ENCODE measurements at regions not wholly inside any gene's neighbourhood (a gene's known extent, or its start where the extent isn't known, plus 50 kb on each side); places are given as distances from the start of the nearest gene placed in this dataset.
"Not testable (repeated sequence)": the region's sequence is repeated elsewhere in the genome, so short reads cannot be mapped to it uniquely, and the experiment has no call there.

DNA sequence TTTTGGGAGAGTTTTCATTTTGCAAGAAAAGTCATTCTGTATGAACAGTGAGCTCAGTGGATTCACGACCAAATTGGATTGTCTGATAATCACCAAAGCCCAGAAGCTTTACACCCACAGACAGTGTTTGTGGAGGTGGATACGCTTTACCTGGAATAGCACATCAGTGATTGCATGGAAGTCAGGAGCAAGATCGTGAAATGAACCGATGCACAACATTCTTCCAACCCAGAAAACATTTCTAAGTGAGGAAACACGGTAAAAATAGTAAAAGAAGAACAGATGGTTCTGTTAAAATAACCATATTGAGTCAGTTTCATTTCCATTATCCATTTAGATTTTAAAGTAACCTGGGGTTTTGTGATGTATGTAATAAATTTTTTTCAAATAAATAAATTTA is 478.2 kb upstream of the PFKP start:
- Histone ChIP-seq H3K27ac (ENCODE audit: low read depth, low read length) (no peak overlapping the region), H3K36me3 (ENCODE audit: insufficient read depth, low read length) (no peaks in the 10 kb centered on the region), H3K9ac (ENCODE audit: low read depth, low read length) (no peak overlapping the region), H3K4me3 (ENCODE audit: low read length) (no peak overlapping the region), H3K9me3 (ENCODE audit: insufficient read depth, low read depth, low read length) (no peaks in the 10 kb centered on the region), H3K4me1 (ENCODE audit: insufficient read depth, low read length) (no peaks in the 10 kb centered on the region), H3K27me3 (ENCODE audit: insufficient read depth, low read length) (no peaks in the 10 kb centered on the region)
- WGBS, result 98% methylated on average over 4 of the region's 5 CpGs

DNA sequence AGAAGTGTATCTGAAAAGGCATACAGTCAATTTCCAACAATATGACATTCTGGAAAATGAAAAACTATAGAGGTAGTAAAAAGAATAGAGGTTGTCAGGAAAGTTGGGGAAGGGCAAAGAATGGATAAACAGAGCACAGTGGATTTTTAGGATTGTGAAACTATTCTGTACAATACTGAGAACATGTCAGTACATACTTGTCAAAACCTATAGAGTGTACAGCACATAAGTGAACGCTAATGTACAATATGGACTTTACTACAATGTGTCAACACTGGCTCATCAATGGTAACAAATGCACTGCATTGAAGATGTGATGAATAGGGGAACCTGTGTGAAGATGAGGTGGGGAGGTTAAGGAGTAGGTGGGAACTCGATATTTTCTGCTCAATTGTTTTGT is 483.0 kb upstream of the PFKP start:
- no peaks in the 10 kb centered on the region for H3K4me1 ChIP-seq (ENCODE audit: insufficient read depth, low read length)
- H3K27ac ChIP-seq (ENCODE audit: low read depth, low read length), result no peak overlapping the region
- no peaks in the 10 kb centered on the region for H3K9me3 ChIP-seq (ENCODE audit: insufficient read depth, low read depth, low read length)
- H3K4me3 ChIP-seq (ENCODE audit: low read length), result no peak overlapping the region
- no peaks in the 10 kb centered on the region for H3K27me3 ChIP-seq (ENCODE audit: insufficient read depth, low read length)
- no peaks in the 10 kb centered on the region for H3K36me3 ChIP-seq (ENCODE audit: insufficient read depth, low read length)
- no peak overlapping the region for H3K9ac ChIP-seq (ENCODE audit: low read depth, low read length)
- WGBS, result 94% methylated on average over 1 of the region's 2 CpGs

- WGBS, result 77% methylated on average over 3 of the region's 3 CpGs
- Histone ChIP-seq H3K27me3 (ENCODE audit: insufficient read depth, low read length) (no peaks in the 10 kb centered on the region), H3K27ac (ENCODE audit: low read depth, low read length) (no peak overlapping the region), H3K9ac (ENCODE audit: low read depth, low read length) (no peak overlapping the region), H3K36me3 (ENCODE audit: insufficient read depth, low read length) (no peaks in the 10 kb centered on the region), H3K4me3 (ENCODE audit: low read length) (no peak overlapping the region), H3K4me1 (ENCODE audit: insufficient read depth, low read length) (peaks cover 22% of the 10 kb centered on the region), H3K9me3 (ENCODE audit: insufficient read depth, low read depth, low read length) (no peaks in the 10 kb centered on the region)
Measured at GRCh38 chr10:2576892-2577291, 490.5 kb upstream of the PFKP start.

DNA sequence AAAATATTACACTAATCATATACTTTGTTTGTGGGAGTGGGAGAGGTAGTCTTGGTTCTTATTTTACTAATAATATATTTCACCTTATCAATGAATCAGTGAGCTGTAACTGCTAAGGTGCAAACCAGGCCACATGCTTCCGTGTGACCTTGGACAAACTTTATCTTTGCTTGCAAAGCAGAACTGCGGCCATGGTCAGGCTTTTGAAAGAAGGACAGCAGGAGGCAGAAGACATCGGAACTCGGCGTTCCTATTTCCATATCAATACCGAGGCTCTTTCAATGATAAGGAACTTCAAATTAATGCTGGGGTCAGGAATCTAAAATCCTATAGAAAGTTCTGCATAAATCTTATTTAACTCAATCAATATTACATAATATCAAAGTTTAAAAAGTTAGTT is 491.9 kb upstream of the PFKP start:
- peaks cover 22% of the 10 kb centered on the region for H3K4me1 ChIP-seq (ENCODE audit: insufficient read depth, low read length)
- H3K27ac ChIP-seq (ENCODE audit: low read depth, low read length), result no peak overlapping the region
- no peak overlapping the region for H3K4me3 ChIP-seq (ENCODE audit: low read length)
- no peaks in the 10 kb centered on the region for H3K27me3 ChIP-seq (ENCODE audit: insufficient read depth, low read length)
- H3K36me3 ChIP-seq (ENCODE audit: insufficient read depth, low read length), result no peaks in the 10 kb centered on the region
- no peaks in the 10 kb centered on the region for H3K9me3 ChIP-seq (ENCODE audit: insufficient read depth, low read depth, low read length)
- no peak overlapping the region for H3K9ac ChIP-seq (ENCODE audit: low read depth, low read length)
- 19% methylated on average over 6 of the region's 6 CpGs for WGBS

DNA sequence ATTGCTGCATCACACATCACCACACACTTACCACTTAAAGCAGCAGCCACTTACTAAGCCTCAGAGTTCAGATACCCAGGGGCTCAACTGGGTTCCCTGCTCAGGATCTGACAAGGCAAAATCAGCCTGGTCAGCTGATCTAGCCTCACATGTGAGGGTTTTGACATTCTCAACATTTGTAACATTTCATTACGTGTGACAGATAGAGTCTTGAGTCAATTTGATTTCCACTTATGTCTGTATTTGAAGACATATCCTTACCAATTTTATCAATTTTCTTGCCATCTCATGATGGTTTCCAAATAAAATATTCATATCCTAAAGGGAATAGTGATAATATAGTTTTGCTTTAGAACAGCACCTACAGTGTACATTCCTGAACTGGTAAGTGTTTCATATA is 494.7 kb upstream of the PFKP start:
- 100% methylated on average over 1 of the region's 1 CpG for WGBS
- peaks cover 22% of the 10 kb centered on the region for H3K4me1 ChIP-seq (ENCODE audit: insufficient read depth, low read length)
- no peaks in the 10 kb centered on the region for H3K27me3 ChIP-seq (ENCODE audit: insufficient read depth, low read length)
- no peak overlapping the region for H3K27ac ChIP-seq (ENCODE audit: low read depth, low read length)
- no peak overlapping the region for H3K9ac ChIP-seq (ENCODE audit: low read depth, low read length)
- no peak overlapping the region for H3K4me3 ChIP-seq (ENCODE audit: low read length)
- H3K9me3 ChIP-seq (ENCODE audit: insufficient read depth, low read depth, low read length), result no peaks in the 10 kb centered on the region
- no peaks in the 10 kb centered on the region for H3K36me3 ChIP-seq (ENCODE audit: insufficient read depth, low read length)

DNA sequence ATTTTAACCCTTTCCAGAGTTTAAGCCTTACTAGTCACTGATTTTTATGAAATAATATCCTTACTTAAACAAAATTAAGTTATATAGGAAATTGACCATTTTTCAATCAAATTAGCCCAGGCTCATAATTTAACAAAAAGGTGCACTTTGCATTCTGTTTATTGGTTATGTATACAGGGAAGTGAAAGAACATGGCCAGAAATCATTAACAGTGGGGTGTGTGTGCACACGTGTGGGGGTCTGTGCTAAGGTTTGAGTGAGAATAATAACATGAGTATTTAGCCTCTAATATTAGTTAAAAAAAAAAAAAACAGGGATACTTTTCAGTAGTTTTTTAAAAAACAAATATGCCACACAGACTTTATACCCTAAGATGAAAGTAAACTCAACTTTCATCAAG is 510.5 kb upstream of the PFKP start:
- Histone ChIP-seq H3K36me3 (ENCODE audit: insufficient read depth, low read length) (no peaks in the 10 kb centered on the region), H3K27me3 (ENCODE audit: insufficient read depth, low read length) (no peaks in the 10 kb centered on the region), H3K4me3 (ENCODE audit: low read length) (no peak overlapping the region), H3K27ac (ENCODE audit: low read depth, low read length) (no peak overlapping the region), H3K9me3 (ENCODE audit: insufficient read depth, low read depth, low read length) (no peaks in the 10 kb centered on the region), H3K4me1 (ENCODE audit: insufficient read depth, low read length) (no peaks in the 10 kb centered on the region), H3K9ac (ENCODE audit: low read depth, low read length) (no peak overlapping the region)
- WGBS, result 80% methylated on average over 1 of the region's 1 CpG

DNA sequence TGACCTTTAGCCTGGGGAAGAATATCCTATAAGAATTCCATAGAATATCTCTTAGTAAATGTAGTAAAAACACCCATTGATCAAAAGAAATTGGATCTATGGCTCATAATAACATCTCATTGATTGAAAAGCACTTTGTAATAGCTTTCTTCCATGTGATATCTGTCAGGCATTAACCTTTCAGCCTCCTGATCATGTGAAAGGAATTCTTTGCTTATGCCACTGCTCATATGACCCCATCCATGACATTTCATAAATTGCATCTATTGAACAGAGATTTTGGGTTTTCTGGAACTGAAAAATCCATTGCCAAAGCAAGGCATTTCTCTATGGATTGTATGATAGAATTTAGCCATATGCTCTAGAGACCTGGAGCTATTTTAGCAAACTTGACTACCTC is 519.3 kb upstream of the PFKP start:
- H3K36me3 ChIP-seq (ENCODE audit: insufficient read depth, low read length), result no peaks in the 10 kb centered on the region
- H3K4me3 ChIP-seq (ENCODE audit: low read length), result no peak overlapping the region
- H3K27ac ChIP-seq (ENCODE audit: low read depth, low read length), result no peak overlapping the region

GRCh38 chr10:2547606-2548005 is 519.7 kb upstream of the PFKP start:
- Histone ChIP-seq H3K9me3 (ENCODE audit: insufficient read depth, low read depth, low read length) (no peaks in the 10 kb centered on the region), H3K27me3 (ENCODE audit: insufficient read depth, low read length) (no peaks in the 10 kb centered on the region), H3K9ac (ENCODE audit: low read depth, low read length) (no peak overlapping the region), H3K4me1 (ENCODE audit: insufficient read depth, low read length) (no peaks in the 10 kb centered on the region), H3K36me3 (ENCODE audit: insufficient read depth, low read length) (no peaks in the 10 kb centered on the region), H3K4me3 (ENCODE audit: low read length) (no peak overlapping the region), H3K27ac (ENCODE audit: low read depth, low read length) (no peak overlapping the region)
- WGBS, result 71% methylated on average over 1 of the region's 4 CpGs

More for the DNA sequence above, 519.3 kb upstream of the PFKP start:
- H3K4me1 ChIP-seq (ENCODE audit: insufficient read depth, low read length), result no peaks in the 10 kb centered on the region
- no peak overlapping the region for H3K9ac ChIP-seq (ENCODE audit: low read depth, low read length)
- H3K27me3 ChIP-seq (ENCODE audit: insufficient read depth, low read length), result no peaks in the 10 kb centered on the region
- no peaks in the 10 kb centered on the region for H3K9me3 ChIP-seq (ENCODE audit: insufficient read depth, low read depth, low read length)

GRCh38 chr10:2546894-2547293 is 520.5 kb upstream of the PFKP start:
- 97% methylated on average over 3 of the region's 3 CpGs for WGBS
- H3K4me1 ChIP-seq (ENCODE audit: insufficient read depth, low read length); H3K27me3 ChIP-seq (ENCODE audit: insufficient read depth, low read length); H3K9me3 ChIP-seq (ENCODE audit: insufficient read depth, low read depth, low read length); H3K4me3 ChIP-seq (ENCODE audit: low read length); H3K36me3 ChIP-seq (ENCODE audit: insufficient read depth, low read length); H3K27ac ChIP-seq (ENCODE audit: low read depth, low read length); H3K9ac ChIP-seq (ENCODE audit: low read depth, low read length): not testable (repeated sequence)

GRCh38 chr10:2543974-2544373 is 523.4 kb upstream of the PFKP start:
- 93% methylated on average over 3 of the region's 3 CpGs for WGBS
- Histone ChIP-seq H3K27me3 (ENCODE audit: insufficient read depth, low read length) (no peaks in the 10 kb centered on the region), H3K27ac (ENCODE audit: low read depth, low read length) (no peak overlapping the region), H3K9me3 (ENCODE audit: insufficient read depth, low read depth, low read length) (no peaks in the 10 kb centered on the region), H3K4me3 (ENCODE audit: low read length) (no peak overlapping the region), H3K9ac (ENCODE audit: low read depth, low read length) (no peak overlapping the region), H3K4me1 (ENCODE audit: insufficient read depth, low read length) (peaks cover 11% of the 10 kb centered on the region), H3K36me3 (ENCODE audit: insufficient read depth, low read length) (no peaks in the 10 kb centered on the region)

- WGBS, result 91% methylated on average over 17 of the region's 17 CpGs
- H3K9ac ChIP-seq (ENCODE audit: low read depth, low read length), result no peak overlapping the region
- no peak overlapping the region for H3K27ac ChIP-seq (ENCODE audit: low read depth, low read length)
- no peaks in the 10 kb centered on the region for H3K27me3 ChIP-seq (ENCODE audit: insufficient read depth, low read length)
- H3K9me3 ChIP-seq (ENCODE audit: insufficient read depth, low read depth, low read length), result no peaks in the 10 kb centered on the region
- H3K36me3 ChIP-seq (ENCODE audit: insufficient read depth, low read length), result no peaks in the 10 kb centered on the region
- no peak overlapping the region for H3K4me3 ChIP-seq (ENCODE audit: low read length)
- H3K4me1 ChIP-seq (ENCODE audit: insufficient read depth, low read length), result peaks cover 11% of the 10 kb centered on the region
Measured at GRCh38 chr10:2543142-2543886, 524.0 kb upstream of the PFKP start.

DNA sequence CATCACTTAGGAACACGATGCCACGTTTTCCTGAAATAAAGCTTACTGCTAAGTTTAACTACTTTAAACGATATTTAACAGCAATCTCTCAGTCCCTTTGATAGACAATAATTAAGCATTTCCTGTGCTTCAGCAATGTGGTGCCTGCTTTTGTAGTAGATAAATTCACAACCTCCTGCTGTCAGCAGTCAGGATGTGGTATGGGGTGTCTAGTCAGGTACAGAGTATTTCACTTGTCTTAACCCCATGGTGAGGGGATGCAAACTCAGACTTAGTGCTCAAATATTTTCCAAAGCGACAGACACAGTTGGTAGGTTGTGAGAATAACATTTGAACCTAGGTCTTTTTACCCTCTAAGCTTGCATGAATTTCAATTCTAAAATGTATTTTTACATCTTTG is 526.2 kb upstream of the PFKP start:
- no peaks in the 10 kb centered on the region for H3K9me3 ChIP-seq (ENCODE audit: insufficient read depth, low read depth, low read length)
- peaks cover 11% of the 10 kb centered on the region for H3K4me1 ChIP-seq (ENCODE audit: insufficient read depth, low read length)
- H3K9ac ChIP-seq (ENCODE audit: low read depth, low read length), result no peak overlapping the region
- H3K27me3 ChIP-seq (ENCODE audit: insufficient read depth, low read length), result no peaks in the 10 kb centered on the region
- no peak overlapping the region for H3K4me3 ChIP-seq (ENCODE audit: low read length)
- 79% methylated on average over 4 of the region's 4 CpGs for WGBS
- no peaks in the 10 kb centered on the region for H3K36me3 ChIP-seq (ENCODE audit: insufficient read depth, low read length)
- no peak overlapping the region for H3K27ac ChIP-seq (ENCODE audit: low read depth, low read length)

Data from HUES64 (cell line).